Activated CD4-positive, alpha-beta T cell treated with anti-CD3 and anti-CD28 coated beads, Interleukin-2, amount 50 U/mL, for 24 hours (primary cell): ENCODE measurements at regions not wholly inside any gene's neighbourhood (a gene's known extent, or its start where the extent isn't known, plus 50 kb on each side); places are given as distances from the start of the nearest gene placed in this dataset.
"Not testable (repeated sequence)": the region's sequence is repeated elsewhere in the genome, so short reads cannot be mapped to it uniquely, and the experiment has no call there.

Experiments
- DNase-seq, 2 donors: peaks; one replicate each; pipeline ENCODE4 v3.0.0-alpha.2; 2020; ENCODE audit warnings: low read depth in 1 of 2, low spot score in 1 of 2

DNA sequence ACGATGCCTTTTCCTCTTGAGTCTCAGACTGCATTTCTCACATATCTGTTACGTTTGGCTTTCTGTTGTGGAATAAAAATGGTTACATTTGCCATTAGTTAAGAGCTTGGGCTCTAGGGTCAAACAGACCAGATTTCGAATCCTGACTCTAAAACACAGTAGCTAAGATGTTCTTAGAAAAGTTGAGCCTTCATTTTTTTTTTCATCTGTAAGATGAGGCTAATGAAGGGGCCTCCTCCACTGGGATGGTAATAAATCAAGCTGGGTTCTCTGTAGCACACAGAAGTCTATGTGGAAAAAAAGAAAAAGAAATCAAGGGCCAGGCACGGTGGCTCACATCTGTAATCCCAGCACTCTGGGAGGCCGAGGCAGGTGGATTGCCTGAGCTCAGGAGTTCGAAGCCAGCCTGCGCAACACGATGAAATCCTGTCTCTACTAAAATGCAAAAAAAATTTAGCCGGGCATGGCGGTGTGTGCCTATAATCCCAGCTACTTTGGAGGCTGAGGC is 49.9 kb upstream of the CAPRIN1 start:
- no peak for DNase-seq

DNA sequence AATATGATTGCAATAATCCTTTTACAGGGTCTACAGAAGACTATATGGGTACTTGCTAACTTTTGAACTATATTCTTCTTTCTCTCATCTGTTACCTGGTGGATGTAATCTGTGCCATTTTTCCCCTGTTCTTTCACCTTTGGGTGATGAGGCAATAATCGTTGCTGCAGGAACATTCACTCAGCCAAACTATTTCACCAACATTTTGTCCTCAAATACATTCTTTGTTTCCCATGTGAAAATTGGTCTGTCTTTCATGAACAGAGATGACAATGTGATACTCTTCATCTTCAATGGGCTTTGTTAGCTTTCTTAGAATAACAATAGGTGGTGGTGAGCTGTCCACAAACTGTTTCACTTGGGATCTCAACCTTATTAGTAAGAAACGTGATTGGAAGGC is 52.1 kb upstream of the CAPRIN1 start:
- DNase-seq = no peak

DNA sequence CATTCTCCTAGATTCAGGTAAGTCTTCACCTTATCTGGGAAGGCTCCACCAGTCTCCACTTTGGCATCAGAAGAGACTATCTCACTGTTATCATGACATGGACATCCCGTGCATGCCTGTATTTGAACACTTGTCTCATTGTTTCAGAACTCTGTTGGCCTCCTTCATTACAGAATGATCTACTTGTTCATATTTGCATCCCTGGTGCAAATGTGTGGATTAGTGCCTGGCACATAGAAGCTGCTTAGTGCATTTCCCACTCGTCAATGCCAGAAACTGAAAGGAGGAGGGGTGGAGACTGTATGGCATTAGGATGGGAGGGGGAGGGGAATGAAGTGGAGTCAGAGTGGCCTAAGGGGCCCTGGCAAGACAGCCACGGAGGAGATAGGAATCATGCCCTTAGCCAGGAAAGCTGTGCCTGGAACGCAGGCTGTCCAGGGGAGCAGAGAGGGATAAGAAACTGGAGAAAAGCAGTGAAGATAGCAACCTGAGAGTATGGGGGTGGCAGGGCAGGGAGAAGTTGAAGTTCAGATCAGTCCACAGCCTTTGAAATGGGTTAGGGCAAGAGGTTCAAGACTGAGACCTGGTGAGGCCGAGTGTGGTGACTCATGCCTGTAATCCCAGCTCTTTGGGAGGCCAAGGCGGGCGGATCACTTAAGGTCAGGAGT is 53.8 kb upstream of the CAPRIN1 start:
- no peak for DNase-seq

DNA sequence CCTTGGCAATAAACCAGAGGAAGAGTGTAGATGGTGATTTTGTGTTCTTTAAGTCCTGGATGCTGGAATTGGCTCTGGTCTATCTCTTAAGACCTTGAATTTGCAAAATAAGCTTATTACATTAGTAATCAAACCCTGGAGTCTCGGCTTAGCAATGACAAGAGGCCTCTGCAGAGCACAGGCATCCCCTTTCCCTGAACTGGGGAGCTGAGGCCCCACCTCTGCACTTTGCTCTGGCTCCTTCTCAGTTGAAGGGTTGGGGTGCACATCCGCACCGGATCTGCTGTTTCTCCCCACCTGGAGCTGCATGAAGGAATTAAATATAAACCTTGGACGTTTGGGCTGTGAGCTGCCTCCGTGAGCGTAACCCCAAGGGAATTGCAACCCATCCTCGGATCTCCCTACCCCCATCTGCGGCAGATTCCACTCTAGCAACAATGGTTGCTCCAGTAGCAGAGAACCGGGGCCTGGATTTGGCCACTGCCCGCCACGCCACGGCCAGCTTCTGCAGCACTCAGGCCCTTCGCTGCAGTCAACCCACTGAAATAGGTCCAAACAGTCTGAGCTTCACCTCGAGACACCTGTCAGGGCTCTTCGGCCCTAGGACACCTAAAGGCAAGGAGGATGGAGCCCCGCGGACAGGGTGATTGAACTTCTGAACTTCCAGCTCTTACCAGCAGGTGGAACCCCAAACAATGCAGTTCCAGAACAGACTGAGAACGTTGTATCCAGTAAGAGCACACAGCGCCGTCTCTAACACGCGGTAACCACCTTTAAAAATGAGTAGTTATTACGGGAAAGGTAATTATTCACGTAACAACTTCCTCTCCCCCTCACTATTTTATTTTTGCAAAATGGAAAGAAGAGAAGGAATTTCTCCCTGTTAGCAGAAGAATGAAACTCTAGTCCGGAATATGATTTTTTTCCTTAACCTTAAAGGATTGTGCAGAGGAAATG is 54.8 kb upstream of the CAPRIN1 start:
- DNase-seq = peak; percentile 34 to 76

DNA sequence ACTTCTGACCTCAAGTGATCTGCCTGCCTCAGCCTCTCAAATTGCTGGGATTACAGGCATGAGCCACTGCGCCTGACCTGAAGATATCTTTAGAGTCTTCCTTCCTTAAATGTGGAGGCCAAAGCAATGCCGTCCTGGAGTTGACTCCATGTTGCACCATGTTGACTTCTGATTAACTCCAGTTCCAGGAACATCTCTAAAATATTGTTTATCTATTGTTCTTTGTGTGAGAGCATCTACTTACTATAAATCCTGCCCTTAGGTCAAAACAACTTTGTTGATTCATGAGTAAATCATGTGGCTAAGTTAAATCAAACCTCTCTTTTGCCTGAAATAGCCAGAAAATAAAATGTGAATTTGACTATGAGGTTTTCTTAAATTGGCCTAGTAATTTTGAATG is 56.6 kb upstream of the CAPRIN1 start:
- DNase-seq = no peak

DNA sequence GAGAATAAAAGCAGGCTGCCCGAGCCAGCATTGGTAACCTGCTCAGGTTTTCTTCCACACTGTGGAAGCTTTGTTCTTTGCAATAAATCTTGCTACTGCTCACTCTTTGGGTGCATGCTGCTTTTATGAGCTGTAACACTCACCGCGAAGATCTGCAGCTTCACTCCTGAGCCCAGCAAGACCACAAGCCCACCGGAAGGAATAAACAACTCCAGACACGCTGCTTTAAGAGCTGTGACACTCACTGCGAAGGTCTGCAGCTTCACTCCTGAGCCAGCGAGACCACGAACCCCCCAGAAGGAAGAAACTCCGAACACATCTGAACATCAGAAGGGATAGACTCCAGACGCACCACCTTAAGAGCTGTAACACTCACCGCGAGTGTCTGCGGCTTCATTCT is 60.4 kb upstream of the CAPRIN1 start:
- not testable (repeated sequence) for DNase-seq

DNA sequence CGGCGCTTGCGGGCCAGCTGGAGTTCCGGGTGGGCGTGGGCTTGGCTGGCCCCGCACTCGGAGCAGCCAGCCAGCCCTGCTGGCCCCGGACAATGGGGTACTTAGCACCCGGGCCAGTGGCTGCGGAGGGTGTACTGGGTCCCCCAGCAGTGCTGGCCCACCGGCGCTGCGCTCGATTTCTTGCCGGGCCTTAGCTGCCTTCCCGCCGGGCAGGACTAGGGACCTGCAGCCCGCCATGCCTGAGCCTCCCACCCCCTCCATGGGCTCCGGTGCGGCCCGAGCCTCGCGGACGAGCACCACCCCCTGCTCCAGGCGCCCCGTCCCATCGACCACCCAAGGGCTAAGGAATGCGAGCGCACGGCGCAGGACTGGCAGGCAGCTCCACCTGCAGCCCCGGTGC is 61.4 kb upstream of the CAPRIN1 start:
- not testable (repeated sequence) for DNase-seq

DNA sequence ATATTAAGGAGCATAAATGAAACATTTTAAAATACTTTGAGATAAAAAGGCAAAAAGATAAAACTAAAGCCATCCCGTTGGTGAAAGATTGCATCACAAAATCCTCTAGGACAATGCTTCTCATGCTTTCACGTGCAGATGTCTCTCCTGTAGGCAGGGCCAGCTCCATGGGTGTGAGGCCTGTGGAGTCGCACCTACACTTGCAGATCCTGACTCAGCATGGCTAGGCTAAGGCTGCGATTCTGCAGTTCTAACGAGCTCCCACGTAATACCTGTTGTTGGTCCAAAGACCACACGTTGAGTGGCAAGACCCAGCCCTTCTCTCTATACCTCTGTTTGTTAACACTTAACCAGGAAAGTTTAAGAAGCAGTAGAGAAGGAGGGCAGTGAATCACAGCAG is 62.1 kb upstream of the CAPRIN1 start:
- no peak for DNase-seq

DNA sequence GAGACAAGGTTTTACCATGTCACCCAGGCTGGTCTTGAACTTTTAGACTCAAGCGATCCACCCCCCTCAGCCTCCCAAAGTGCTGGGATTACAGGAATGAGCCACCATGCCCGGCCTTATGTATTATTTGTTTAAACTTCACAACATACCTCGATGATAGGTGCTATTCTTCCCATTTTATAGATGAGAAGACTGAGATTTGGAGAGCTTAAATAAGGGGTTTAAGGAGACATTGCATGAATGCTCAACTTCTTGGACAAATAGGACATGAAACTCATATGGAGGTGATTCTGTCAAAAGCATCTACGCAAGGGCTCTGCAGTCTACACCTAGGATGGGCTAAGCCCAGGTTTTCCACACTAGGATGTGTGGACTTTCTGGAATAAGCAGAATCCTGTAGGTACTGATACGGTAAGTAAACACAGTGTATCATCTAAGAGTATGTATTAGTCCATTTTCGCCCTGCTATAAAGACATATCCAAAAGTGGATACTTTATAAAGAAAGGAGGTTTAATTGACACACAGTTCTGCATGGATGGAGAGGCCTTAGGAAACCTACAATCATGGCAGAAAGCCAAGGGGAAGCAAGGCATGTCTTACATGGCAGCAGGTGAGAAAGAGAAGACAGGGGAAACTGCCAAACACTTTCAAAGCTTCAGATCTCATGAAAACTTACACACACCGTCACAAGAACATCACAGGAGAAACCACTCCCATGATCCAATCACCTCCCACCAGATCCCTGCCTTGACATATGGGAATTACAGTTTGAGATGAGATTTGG is 62.8 kb upstream of the CAPRIN1 start:
- no peak for DNase-seq

DNA sequence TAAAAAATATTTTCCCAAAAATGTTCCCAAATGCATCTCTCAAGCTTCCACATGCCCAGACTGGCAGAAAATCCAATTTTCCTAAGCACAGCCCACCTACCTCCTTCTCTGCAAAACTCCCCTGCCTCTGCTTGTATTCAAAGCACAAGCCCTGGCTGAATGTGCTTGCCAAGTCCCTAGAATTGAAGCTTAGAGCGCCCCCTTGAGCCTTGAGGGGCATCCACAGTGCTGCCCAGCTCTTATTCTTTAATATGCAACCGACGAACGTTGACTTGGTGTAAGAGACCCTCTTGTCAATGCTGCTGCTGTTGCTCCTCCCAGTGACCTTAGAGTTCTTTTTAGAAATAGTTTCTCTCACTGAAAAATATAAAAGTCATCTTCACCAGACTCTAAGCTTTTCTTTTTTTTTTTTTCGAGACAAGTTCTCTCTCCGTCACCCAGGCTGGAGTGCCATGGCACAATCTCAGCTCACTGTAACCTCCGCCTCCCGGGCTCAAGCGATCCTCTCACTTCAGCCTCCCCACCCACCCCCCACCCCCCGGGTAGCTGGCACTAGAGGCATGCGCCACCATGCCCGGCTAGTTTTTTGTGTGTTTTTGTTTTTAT is 63.5 kb upstream of the CAPRIN1 start:
- peak; percentile 33 to 70 for DNase-seq

DNA sequence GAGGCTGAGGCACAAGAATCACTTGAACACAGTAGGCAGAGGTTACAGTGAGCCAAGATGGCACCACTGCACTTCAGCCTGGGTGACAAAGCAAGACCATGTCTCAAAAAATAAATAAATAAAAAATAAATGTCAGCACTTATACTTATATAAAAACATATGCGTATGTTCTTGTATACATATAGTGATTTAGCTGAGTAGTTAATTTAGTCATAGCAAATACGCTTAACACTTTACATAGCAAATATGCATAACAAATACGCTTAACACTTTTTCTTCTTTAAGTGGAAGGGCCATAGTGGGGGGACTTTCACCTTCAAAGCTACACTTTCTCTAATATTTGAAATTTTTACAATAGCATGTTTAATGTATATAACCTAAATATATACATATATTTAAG is 64.0 kb upstream of the CAPRIN1 start:
- no peak for DNase-seq

DNA sequence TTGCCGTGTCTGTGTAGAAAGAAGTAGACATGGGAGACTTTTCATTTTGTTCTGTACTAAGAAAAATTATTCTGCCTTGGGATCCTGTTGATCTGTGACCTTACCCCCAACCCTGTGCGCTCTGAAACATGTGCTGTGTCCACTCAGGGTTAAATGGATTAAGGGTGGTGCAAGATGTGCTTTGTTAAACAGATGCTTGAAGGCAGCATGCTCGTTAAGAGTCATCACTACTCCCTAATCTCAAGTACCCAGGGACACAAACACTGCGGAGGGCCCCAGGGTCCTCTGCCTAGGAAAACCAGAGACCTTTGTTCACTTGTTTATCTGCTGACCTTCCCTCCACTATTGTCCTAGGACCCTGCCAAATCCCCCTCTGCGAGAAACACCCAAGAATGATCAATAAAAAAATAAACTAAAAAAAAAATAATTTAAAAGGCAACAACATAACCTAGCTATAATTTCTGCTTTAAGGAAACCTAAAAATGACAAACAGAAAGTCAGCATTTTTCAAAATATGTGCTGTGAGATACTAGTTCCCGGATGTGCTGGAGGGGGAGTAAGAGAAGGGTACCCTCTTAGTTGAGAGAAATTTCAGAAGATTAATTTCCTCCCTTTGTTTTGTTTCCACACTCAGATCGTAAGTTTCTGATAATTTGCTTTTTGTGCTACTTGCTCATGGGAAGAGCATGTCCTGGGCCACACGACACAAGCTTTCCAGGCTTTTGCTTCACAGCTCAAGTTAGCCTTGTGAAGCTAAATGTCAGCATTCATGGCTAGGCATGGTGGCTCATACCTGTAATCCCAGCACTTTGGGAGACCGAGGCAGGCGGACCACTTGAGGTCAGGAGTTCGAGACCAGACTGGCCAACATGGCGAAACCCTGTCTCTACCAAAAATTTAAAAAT is 64.7 kb upstream of the CAPRIN1 start:
- not testable (repeated sequence) for DNase-seq

DNA sequence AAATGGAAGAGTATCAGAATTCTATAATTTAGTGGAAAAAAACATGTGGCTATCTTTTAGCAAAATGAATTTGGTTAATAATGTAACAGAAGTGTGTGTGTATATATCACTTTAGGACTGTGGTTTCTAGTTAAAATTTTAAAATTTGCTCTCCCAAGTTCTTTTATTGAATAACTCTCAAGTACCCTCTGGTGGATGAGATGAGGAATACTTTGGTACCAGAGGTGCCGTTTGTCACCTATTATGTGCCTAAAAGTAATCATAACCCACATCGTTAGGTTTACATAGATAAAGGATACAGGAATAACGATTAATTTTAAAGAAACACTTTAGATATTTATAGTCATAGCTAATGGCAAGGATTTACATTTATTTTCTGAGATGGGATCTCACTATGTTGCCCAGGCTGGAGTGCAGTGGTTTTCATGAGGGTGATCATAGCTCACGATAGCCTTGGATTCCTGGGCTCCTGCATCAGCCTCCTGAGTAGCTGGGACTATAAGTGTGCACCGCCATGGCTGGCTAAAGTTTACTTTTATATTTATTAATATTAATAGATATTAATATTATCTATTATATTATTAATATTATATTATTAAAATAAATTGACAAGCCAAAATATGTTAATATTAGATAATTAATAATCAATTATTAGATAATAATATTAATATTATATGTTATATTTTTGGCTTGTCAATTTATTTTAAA is 66.7 kb upstream of the CAPRIN1 start:
- DNase-seq = no peak

DNA sequence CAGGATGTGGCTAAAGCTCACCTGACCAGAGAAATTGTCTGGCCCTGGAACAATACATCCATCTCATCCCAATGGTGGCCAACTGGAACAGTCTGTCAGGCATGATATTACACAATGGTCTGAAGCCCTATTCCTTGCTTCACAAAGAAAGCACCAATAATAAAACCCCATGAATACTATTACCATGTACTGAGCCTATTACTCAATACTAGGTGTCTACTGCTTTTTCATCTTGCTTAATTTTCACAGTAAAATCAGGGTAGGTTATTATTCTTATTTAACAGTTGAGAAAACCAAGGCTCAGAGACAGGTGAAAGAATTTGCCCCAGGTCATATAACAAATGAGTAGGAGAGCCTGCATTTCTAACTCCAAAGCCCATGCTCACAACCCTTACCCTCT is 68.9 kb upstream of the CAPRIN1 start:
- no peak for DNase-seq

DNA sequence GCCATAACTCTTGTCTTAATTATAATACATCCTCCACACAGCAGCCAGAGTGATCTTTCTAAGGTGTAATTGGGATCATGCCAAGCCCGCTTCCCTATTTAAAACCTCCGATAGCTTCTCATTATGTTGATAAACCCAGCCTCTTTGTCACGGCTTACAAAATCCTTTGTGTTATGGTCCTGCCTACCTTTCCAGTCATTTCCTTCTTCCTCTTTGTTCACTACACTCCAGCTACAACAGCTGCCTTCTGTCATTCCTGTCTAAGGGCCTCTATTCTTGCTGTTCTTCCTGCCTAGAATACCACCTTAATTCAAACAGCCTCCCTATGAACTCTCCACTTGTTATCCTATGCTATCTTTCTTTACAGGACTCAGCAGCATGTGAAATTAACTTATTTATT is 70.6 kb upstream of the CAPRIN1 start:
- no peak for DNase-seq

DNA sequence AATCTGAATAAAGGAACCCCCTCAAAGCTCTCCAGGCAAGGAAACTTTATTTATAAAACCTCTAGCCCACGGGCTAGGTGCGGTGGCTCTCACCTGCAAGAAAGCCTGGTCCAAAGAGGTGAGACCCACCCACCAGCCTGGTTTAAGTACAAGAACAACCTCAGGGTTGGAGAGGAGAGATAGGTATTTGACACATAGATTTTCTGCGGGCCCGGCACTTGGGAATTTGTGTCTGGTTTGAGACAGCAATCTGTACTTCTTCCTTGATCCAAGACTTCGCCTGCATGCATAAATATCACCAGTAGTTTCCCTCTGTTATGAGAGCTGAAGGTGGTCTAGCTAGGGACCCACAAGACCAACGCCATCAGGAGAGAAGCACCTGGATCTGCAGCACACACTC is 73.2 kb upstream of the CAPRIN1 start:
- no peak for DNase-seq

DNA sequence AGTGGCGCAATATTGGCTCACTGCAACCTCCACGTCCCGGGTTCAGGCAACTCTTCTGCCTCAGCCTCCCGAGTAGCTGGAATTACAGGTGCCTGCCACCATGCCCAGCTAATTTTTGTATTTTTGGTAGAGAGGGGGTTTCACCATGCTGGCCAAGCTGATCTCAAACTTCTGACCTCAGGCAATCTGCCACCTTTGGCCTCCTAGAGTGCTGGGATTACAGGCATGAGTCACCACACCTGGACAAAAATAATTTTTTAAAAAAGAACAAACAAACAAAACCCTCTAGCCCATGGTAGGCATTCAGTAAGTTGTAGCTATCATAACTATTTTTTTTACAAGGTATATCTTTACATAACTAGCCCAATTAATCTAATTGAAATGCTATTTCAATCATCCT is 73.9 kb upstream of the CAPRIN1 start:
- DNase-seq = no peak

DNA sequence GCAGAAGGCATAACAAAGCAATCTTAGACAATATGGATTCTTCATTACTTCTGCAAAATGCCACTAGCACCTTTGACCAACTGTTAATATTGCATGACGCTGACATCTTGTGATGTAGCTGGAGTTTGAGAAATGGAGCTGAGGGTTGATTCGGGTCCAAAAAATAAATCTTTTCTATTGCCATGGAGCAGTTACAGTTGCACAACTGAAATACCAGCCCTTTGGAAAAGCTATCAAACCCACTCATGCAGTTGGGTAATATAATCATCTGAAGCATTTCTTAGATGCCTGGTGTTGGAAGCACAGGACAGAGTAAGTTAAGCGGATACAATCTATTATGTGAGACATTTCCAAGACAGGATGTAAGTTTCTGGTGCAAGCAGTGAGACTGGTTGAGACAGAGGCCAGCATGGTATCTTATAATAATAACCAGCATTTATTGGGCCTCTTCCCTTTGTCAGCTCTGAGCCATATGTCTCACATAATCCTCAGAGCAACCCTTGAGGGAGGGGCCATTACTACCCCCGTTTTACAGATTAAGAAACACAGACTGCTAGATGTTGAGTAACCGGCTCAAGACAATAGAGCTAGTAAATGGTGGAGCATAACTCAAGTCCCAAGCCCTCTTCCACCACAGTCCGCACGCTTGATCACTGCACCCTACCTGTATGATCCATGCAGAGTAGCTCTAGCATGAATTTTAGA is 74.9 kb upstream of the CAPRIN1 start:
- DNase-seq = no peak

DNA sequence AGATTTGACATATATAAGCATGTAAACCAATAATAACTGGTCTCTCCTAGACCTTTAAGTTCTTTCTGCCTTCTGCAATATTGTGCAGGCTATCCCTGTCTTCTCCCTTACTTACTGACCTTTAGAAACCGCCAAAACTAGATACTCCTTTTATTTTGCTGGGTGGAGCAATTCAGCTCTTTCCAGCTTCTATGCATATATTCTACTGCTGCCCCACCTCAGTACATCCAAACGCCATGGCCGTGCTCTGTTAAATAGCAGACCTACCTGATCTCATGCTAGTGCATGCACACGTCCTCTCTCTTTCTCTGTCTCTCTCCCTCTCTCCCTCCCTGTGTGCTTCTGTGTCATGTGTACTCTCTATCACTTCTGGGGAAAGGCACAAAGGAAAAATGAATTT is 76.7 kb upstream of the CAPRIN1 start:
- DNase-seq = no peak
